CD4-positive, alpha-beta T cell treated with Interleukin-2 at 100 ng/mL for 4 hours (primary cell): ENCODE measurements at regions not wholly inside any gene's neighbourhood (a gene's known extent, or its start where the extent isn't known, plus 50 kb on each side); places are given as distances from the start of the nearest gene placed in this dataset.

Source experiments
- DNase-seq: peaks from one replicate; pipeline ENCODE4 v3.0.0-alpha.2; 2020; ENCODE audit warnings: low spot score

DNA sequence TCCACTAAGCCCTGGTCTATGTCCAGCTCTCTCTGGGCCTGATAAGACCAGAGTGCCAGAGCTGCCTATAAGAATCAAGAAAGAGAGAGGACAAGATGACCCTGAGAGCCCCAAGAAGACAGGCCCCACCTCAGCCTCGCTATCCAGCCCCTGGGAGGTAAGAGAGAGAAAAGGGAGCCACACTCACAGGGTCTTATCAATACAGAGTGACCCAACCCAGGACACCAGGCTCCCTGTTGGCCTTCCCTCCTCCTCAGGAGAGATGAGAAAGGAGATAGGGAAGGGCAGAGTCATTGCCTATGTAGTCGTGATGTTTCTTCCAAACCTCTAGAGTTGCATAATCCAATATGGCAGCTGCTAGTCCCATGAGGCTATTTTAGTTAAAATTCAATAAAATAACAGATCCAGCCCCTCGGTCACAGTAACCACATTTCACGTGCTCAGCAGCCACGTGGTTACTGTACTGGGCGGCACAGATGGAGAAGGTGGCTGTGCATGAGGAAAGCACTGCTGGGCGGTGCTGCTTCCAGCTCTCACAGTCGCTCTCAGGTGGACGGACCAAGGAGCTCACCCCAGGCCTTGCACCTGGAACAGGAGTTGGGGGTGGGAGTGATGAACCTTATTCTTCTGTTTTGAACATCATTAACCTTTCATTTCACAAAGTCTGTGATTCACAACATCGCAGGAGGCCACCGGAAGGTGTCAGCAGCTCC, 525.8 kb downstream of the SHQ1 start:
- DNase-seq, result no peak

DNA sequence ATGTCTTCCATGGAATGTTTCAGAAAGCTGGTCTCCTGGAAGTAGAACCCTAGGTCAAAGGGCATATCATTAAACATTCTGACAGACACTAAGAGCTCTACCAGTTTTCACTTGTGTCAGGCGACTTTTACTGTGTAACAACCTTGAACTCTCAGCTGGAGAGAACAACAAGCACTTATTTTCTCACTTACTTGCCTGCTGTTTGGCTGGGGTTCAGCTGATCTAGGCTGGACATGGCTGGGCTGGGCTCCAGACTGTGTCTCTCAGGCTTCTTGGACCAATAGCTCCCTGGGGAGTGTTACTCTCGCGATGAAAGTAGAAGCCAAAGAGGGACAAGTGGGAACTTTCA, 527.3 kb downstream of the SHQ1 start:
- DNase-seq, result no peak

DNA sequence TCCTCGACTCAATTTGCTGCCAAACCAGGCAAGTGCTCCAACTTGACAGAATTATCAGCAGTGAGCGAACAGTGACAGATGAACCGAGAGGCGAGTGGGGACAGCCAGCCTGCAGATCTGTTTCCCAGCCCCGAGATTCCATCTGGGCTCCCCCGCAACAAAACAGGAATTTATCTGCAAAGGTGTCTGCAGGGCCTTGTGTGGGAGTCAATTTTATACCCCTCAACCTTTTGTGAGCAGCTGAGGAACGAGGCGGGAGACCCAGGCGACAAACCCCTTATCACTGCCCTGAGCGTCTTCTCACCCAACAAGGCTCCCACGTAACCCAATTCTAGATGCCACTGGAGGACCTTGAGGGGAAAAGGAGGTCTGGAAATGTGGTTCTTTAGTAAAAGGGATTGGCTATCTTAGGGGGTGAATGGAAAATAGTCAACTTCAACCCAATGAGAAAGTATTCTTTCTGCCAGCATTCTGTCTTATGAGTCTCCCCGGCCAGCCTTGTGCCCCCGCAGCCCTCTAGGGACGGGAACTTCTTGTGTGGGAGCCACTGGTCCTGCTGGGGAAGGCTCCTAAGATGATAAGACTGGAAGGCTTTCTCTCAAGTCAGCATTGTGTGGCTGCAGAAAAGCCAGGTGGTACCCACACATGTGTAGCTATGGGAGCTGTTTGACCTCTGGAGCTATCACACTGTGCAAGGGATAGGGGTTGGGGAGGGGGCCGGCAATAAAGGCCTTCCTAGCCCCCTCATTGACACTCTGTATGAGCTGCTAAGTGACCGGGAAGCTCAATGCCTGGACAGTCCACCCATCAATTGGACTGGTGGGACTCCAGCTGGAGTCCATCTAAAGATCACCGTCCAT, 527.9 kb downstream of the SHQ1 start:
- no peak for DNase-seq

DNA sequence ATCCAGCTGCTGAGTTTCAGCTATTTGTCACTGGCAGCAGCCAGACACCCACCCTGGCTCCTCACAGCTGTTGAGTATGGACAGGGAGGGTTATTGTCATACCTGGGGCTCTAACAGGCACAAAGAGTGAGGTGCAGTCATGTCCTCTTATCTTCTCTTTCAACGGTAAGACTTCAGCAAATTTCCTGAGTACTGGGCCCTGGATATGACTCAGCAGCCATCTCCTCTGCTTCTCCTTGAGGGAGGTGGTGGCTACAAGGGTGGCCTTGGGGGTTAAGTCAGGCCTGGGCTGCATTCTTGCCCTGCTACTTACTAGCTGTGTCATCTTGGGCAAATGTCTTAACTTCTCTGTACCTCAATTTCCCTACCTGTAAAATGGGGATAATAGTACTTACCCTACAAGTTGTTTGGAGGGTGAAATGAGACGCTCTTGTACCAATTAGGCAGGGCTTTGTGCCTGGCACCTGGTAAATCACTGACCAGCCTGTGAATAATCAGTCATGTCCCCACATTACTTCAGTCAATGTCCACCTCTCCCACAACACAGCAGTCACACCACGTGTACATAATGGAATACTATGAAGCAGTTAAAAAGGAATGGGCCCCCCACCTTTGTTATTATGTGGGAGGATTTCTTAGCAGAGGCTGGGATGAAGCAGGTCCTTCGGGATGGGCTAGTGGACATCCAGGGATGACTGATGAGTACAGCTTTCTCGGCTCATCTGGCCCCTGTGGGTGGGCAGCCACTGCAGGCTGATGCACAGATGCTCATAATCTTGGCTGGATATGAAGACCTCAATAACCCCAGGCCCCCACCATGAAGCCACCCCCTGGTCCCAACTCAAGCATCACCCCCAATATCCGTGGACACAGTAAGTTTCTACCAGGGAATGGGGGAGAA, 528.8 kb downstream of the SHQ1 start:
- no peak for DNase-seq

DNA sequence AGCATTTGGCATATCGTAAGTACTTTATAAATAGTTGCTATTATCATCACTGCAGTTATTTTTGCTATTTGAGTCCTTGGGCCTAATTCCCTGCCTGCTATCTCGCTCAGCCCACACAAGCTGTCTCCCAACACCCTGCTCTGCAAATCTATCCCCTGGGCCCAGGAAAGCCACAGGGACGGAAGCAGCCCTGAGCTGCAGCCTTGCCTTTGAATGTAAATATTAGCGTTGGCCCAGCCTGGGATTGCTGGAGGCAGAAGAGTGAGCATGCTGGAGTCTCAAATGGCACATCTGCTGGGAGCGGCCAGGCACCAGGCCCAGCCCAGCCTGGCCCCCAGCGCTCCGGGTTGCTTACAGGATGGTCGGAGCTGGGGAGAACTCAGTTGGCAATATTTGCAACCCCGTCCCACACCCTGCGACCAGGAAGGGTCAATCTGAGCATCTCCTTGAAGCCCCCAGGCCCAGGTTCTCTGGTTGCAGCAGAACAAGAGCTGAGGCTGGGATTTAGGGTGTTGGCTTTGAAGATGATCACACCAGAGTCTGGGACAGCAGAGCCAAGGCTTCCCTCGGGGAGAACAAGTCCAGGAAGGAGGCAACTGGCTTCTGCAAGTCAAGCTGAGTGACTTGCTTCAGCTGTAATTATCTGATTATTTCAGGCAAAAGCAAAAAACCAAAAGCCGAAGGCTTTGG, 529.6 kb downstream of the SHQ1 start:
- DNase-seq, result no peak

DNA sequence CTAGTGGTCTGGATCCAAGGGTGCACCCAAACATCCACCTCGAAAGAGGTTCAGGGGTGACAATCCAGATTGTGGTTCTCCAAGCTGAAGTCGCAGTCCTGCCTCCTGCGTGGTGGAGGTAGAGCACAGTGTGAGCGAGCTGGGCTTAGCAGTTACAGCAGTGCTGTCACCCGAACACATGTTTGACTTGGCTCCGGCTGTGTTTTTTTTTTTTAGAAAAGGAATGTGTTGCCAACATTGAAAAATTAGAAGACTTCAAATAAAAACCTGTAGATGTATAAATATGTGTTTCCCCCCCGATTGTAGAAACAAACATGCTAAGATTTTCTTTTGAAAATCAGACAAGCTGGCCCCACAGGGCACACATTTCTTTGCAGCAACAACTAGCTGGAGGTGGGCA, 530.8 kb downstream of the SHQ1 start:
- no peak for DNase-seq

DNA sequence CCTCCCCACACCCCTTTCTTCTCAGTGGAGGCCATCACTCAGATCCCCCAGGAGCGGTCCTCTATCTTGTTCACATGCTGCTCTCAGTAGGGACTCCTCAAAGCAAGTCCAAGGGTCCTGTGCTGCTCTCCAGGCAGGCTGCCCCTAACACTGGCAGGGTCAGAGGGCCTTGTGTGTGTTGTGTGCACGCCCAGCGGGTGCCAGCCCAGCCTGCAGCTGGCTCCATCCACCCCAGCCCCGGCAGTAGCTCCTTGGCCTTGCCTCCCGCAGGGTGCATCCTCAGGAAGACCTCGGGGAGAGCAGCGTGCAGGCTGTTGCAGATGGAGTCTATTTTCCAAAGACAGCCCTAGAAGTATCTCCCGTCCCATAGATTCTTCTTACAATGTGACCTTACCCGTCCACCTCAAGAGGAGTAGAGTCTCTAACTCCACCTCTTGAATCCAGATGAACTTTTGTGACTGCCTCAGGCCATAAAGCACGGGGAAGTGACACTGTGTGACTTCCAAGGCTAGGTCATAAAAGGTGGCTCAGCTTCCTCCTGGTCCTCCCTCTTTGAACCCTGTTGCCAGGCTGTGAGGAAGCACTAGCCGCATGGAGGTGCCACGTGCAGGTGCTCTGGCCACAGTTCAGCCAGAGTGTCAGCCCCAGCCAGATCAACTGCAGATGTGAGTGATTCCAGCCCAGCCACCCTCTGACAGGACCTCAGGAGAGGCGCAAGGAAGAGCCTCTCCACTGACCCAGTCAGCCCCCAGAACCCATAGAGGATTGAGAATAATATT, 531.6 kb downstream of the SHQ1 start:
- DNase-seq, result no peak

DNA sequence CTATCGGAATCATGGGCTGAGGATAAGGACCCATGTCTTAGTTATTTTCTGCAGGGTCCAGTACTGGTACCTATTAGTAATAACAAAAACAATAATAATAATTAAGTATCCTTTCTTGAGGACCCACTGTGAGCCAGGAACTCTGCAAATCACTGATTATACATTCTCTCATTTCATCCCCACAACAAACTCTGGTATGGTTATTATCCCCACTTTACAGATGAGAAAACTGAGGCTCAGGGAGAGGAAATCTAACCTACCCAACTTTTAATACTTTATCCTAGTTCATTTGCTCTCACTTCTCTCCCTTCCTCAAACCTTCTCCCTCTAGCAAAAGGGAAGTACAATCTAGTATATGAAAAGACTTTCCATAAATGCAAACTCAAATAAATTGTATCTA, 528.4 kb upstream of the PROK2 start:
- no peak for DNase-seq

DNA sequence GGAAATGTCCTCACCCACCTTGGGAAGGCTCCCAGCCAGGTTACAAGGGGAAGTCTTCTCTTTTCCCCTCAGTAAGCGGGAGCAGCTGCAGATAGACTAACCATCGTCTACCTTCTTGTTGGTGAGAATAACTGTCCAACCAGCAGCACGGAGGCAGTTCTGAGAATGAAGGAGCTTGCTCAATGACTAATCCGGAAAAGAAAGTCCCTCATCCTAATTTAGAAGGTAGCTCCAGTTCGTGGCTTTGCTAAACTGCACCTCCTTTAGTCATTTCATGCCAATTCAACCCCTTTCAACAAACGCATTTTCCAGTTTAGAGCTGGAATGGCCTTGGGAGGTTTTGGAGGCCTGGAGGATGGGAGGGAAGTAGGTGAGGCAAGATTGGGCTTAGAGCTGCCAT, 527.4 kb upstream of the PROK2 start:
- DNase-seq, result no peak

DNA sequence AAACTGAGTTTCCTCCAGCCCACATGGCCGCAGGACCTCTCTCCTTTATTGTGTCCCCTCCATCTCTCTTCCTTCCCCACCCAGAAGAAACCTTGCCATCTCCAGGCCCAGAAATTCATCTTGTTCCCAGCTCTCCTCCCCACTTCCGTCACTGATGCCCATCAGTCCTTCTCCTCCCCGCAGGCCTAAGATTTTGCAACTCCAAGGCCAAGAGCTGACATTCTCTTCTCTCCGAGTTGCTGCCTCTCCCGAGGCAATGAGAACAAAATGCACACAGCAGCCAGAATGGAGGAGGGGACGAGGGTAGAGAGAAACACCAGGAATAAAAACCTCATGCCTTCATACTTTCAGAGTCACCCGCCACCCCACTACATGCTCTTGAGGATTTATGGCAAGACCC, 526.5 kb upstream of the PROK2 start:
- no peak for DNase-seq

DNA sequence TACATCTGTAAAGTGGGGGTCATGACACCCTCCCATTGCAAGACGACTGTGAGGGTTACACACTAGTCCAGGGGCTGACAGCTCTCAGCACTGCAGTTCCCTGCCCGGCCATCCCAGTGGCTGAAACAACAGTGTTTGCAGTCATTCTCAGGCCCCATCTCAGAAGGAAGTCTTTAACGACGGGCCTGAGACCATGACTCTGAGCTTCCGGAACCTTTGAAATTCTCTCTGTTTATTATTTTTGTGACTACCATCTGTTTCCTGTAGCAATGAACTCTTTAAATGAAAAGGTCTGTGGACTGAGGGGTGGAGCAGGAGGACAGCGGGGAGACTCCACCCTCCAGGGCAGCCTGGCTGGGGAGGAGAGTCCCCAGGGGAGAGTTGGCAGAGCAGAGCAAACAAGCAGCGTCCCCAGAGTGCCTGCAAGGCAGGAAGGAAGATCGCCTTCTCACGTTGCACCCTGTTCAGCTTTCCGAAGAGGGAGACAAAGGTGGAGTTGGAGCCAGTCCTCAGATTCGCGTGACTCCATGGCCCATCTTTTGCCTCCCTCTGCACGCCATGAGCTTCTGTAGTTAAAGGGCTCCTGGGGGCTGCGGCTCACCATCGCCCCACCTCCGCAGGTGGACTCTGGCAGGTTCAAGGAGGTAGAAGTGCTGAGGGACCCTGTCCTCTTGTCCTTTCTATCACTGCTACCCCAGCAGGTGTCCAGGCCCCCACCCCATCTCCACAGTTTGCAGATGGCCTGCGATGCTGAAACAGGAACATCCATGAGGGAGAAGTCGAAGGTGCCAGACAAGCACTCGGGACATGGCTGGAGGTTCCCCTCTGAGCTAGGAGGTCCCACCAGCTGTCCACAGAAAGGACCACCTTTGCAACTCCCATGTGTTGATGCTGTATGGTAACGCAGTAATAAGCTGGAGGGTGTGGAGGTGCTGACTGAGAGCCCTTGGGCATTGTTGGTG, 525.8 kb upstream of the PROK2 start:
- DNase-seq, result peak; percentile 14

DNA sequence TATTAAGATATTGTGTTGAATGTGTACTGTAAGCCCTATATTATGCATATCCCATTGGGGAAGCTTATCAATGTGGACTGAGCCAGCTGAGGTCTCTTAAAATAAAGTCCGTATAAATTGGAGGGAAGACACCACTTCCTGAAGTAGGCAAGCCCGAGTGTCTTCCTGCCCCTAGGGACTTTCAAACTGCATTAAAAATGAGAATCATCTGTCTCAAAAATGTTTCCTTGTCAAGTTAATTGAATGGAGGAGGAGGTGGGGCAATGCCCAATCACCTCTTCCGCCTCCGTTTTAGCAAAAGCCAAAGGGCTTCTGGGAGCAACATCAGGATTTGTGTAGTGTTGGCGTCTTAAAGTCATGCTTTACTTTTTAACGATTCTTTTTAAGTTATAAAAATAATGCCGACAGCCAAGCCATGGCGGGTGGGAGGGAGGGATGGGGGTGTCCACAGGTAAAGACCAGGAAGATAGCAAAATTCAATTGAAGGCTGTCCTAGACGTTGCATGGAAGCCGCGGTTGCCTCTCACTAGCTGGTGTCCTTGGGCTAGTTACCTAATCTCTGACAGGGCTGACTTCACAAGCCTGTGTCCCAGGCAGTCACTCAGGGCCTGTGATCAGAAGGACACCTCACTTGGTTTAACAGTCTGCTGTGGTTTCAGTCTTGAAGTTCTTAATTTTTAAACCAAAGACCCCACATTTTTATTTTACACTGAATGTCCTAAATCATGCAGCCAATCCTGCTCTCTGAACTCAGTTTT, 524.9 kb upstream of the PROK2 start:
- no peak for DNase-seq

DNA sequence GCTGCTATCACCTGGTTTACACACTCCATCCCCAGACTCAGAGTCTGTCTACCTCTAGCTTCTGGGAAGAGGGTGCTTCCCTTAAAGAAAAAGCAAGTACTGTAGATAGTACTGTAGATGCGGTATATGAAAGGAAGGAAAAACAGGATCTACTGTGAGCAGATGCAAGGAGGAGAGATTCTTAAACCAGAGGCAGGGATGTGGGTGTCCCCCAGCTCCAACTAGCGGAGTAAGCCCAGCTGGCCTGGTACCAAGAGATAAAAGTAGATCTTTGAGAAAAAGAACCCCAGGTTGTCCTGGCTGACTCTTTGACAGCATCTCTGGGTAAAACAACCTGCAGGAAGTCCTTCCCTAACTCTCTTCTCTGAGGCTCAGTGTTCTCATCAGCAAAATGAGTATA, 523.7 kb upstream of the PROK2 start:
- no peak for DNase-seq

DNA sequence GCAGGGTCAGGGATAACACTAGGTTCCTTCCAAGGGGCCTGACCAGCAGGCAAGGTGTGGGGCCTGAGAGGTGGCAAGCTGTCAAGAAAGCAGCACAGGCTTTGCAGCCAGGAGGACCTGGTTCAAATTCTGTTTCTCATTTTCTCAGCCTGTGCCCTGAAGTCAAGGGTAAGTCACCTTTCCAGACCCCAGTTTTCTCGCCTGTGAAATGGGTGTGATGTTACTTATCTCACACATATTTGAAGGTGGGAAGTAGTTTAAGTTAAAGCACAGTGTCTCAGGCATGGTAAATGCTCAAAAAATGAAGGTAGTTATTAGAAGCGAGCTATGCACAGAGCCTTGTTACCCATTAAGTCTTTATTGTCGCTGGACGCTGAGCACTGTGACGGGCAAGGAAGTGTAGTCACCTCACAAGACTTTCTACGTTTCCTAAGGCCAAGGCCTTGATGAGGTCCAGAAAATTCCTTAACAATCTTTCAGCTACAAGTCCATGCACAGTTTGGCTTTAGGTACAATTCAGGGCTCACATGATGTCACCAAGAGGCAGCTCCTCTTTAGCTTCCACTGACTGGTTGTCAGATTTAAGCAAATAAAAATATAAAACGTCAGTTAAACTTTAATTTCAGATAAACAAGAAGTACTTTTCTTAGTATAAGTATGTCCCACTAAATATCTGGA, 522.6 kb upstream of the PROK2 start:
- no peak for DNase-seq

DNA sequence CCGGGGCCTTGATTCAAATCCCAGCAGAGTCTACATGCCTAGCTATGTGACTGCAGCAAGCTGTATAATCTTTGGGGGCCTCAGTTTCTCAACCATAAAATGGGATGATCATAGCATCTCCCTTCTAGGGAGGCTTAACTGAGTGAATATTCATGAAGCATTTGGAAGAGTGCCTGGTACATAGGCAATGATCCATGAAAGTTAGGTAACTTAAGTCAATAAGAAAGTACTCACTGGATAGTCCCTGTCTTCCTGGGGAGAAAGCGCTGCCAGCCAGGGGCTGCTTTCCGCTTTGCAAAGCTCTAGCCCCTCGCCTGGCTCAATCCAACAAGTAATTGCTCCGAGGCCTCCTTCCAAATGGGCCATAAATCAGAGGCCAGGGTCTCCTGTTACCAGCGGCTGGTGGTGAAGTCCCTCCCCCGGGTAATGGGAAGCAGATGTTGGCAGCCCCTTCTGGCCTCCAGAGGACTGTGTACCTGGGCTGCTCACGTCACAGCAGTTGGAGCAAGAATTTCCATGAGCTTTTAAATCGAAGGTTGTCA, 521.9 kb upstream of the PROK2 start:
- no peak for DNase-seq

DNA sequence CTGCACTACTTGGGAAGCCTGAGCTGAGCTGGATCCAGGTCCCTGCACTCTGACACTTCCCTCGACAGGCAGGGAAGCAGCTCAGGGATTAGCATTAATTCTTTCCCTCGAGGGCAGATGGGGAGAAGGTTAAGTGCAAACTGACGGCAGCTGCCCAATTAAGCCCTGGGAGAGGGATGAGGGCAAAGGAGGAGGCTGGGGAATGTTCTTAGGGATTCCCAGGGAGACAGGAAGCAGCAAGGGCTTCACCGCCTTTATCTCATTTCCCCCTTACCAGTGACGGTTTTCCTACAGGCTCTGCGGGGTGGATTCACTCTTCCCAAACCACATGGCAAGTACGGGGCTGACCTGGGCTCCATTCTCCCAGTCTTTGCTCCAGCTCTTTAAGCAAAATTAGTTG, 519.0 kb upstream of the PROK2 start:
- DNase-seq, result no peak

DNA sequence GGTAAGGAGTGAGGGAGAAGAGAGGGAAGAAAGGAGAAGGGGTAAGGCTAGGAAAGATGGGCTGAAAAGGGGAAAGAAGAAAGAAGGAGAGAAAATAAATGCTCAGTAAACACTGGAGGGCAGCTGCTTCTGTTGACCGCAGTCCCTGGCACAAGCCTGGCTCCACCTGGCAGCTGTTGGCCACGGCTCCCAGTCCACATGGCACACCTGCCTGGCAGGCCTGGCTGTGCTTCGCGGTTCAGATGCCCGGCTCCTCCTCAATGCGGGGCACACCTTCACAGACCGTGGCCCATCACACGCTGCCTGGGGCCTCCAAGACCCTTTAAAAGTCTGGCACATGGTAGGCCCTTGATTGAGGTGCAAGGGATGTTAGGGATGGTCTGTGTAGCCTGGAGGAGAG, 516.8 kb upstream of the PROK2 start:
- no peak for DNase-seq

DNA sequence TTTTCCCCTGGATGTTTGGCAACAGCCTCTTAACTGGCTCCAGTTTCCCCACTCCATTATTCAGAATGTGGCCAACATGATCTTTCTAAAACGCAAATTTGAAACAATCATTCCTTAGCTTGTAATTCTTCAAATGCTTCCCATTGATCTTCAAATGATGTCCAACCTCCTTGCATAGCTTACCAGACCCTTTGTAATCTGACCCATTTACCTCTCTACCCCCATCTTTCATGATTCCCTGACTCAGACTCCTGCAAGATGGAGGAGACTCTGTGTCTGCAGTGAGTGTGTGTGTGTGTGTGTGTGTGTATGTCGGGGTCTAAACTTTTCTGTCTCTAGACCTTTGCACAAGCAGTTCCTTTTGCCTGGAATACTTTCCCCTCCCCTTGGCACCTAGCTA, 515.7 kb upstream of the PROK2 start:
- no peak for DNase-seq

DNA sequence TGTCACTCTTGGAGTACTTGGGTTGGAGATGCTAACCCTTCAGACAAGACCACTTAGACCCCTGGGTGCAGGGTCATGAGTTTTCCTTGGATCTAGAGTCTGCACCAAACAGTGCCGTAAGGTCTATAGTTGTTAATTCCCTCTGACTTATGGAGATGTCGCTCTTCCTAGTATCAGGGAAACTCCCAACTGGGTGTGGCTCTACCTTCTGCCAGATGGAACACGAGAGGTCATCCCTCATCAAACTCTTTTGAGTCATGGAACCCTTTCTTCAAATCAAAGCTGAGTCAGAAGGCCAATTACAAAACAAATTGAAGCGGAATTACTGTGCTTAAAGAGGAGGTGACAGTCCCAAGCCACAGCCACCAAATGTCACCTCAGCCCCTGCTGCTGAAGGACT, 514.9 kb upstream of the PROK2 start:
- no peak for DNase-seq
